NOMO-1 (cell line): ENCODE measurements at regions not wholly inside any gene's neighbourhood (a gene's known extent, or its start where the extent isn't known, plus 50 kb on each side); places are given as distances from the start of the nearest gene placed in this dataset.
"Not testable (repeated sequence)": the region's sequence is repeated elsewhere in the genome, so short reads cannot be mapped to it uniquely, and the experiment has no call there.

ENCODE experiments used
- DNase-seq, 2 experiments: peaks; one replicate each; lab custom pipeline; 2025; ENCODE audit not compliant: unreplicated experiment in 2 of 2; lab: John Stamatoyannopoulos, UW

GRCh38 chr16:54879681-54880080 is 51.0 kb upstream of the IRX5 start:
- no peak for DNase-seq

GRCh38 chr16:54878301-54878700 is 52.4 kb upstream of the IRX5 start:
- peak in 1 of 2 experiments; percentile 53 for DNase-seq

- DNase-seq, result no peak
Measured at GRCh38 chr16:54875443-54875842, 55.2 kb upstream of the IRX5 start.

GRCh38 chr16:54873716-54874373 is 56.8 kb upstream of the IRX5 start:
- DNase-seq, result not testable (repeated sequence)

DNA sequence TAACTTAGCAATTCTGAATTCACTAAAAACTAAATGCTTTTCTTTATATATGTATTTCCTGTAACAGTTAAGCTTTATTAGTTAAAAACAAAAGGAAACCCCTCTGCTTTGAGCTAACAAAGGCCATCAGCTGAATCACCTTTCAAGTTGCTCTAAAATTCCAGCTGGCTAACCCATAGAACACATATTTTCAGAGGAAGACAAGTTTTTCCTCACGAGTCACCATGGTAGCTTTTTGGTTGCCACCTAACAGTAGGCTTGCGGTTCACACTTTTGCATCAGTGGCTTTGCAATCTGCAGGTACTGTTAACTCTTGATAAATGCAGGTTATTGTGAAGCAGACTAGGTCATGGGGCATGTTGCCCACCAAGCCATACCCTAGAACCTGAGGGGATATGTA is 57.6 kb upstream of the IRX5 start:
- no peak for DNase-seq

DNA sequence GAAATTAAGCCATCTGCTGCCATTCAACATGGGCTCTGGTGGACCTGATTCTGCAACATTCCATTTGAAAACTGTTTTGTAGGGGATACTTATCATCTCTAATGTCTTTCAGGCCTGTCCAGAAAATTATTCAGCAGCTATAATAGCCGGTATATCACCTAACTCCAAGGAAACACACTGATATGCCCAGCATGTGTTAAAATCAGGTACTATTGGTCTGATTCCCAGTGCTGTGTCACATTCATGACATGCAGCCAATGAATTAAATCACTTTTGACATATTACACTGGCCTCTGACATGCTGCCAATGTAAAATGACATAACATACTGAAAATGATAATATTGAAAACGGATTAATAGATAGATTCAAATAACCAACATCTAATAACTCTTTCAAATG is 60.5 kb upstream of the IRX5 start:
- DNase-seq, result no peak

- no peak for DNase-seq
Measured at GRCh38 chr16:54867302-54867832, 63.3 kb upstream of the IRX5 start.

DNA sequence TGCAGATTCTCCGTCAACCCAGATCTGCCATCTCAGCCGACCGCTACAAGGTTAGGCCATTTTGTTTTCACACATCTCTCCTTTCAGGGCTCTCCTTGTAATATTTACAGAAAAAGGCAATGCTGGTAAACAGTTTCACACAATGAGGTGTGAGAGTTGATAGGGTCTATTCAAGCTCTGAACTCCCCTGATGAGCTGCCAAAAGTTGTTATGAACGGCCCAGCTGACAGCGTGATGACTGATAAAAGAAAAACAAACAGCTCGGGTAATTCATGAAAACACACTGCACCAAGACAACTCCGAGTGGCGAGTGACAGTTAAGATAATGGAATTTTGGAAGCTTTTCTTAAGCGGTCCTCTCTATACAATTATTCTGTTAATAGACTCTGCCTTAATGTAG is 68.1 kb upstream of the IRX5 start:
- DNase-seq, result no peak

GRCh38 chr16:54856871-54857270 is 73.8 kb upstream of the IRX5 start:
- no peak for DNase-seq

GRCh38 chr16:54847609-54848008 is 83.1 kb upstream of the IRX5 start:
- no peak for DNase-seq

- no peak for DNase-seq
Measured at GRCh38 chr16:54847207-54847606, 83.5 kb upstream of the IRX5 start.

DNA sequence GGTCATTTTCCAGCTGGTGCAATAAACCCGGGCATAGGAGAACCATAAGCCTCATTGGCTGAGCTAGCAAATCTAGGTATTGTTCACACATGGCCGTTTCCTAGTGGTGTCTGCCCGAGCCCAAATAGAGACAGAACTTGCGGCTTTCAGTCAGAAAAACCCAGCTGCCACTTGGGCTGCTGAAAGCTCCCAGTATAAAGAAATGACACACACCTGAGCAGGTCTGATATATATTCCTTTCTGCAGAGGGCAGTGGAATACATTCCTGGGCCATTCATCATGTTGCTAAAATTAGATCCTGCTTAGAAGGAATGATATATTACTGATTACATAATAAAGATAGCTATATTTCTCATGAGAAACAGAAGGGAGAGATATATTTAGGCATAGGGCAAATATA is 83.9 kb upstream of the IRX5 start:
- DNase-seq, result no peak

GRCh38 chr16:54843424-54843750 is 87.3 kb upstream of the IRX5 start:
- no peak for DNase-seq

DNA sequence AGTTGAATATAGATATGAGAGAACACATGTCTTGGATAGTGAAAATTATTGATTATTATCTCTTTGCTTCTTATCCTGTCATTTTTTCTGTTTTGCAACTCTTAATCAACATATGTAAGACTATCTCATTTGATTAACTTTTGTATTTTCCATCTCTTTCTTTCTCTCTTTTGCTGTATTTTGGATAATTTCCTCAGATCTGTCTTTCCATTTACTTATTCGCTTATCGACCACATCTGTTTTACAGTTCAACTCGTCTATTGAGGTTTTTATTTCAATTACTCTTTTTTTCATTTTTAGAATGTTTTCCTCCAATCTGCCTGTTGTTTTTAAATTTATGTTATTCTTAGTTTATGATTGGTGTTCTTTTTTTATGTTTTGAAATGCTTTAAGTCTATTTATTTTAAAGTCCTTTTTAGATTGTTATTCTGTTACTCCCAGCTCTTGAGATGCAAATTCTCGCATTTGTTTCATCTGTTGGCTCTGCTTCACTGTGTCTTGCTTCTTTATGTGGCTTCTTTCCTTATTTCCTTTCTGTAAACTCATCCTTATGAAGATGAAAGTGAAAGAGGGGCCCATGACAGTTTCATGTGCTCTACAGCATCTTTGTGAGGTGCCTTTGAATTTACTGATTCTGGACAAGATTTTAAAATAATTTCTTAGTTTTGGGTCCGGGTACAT is 87.8 kb upstream of the IRX5 start:
- no peak for DNase-seq

DNA sequence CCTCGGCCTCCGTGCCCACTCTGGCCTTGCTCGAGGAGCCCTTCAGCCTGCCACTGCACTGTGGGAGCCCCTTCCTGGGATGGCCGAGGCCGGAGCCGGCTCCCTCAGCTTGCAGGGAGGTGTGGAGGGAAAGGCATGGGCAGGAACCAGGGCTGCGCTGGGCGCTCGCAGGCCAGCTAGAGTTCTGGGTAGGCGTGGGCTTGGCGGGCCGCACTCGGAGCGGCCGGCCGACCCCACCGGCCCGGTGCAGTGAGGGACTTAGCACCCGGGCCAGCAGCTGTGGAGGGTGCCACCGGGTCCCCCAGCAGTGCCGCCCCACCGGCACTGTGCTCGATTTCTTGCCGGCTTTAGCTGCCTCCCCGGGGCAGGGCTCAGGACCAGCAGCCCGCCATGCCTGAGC is 101.0 kb upstream of the IRX5 start:
- DNase-seq, result no peak

GRCh38 chr16:54822892-54823291 is 107.8 kb upstream of the IRX5 start:
- no peak for DNase-seq

GRCh38 chr16:54822492-54822891 is 108.2 kb upstream of the IRX5 start:
- no peak for DNase-seq

DNA sequence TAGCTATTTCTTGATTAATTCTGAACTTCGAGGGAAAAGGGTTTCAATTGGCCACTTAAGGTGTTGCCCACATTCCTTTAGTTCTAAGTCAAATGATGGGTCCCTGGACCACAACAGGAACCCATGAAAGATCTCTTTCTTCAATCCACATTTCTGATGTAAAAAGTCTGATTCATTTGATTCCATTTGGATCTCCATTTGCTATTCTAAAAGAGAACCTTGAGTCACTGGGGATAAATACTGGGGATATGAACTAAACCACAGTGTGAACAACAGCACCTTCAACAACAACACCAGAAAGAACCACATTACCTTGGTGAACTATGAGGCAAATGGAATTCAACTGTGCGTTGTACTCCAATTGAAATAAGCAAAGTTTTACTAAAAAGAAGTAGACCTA is 108.9 kb upstream of the IRX5 start:
- no peak for DNase-seq

GRCh38 chr16:54817940-54818574 is 112.6 kb upstream of the IRX5 start:
- no peak for DNase-seq

GRCh38 chr16:54817432-54817831 is 113.2 kb upstream of the IRX5 start:
- DNase-seq, result peak; percentile 4 to 8

DNA sequence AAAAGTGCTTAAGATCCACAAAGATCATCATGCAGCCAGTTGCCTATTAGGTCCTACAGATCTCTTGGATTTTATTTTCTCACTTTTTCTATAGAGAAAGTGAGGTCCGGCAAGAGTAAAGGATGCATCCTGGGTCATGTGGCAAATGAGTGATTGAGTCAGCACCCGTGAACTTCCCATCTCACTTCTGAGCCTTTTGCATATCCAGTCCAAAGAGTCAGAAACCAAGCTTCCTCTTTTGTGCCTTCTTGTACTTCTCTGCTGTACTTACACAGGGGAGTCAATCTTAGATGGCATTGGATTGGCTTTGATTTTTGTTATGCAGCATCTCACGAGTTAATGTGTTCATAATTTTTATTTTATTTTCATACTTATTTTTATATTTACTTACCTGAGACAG is 114.2 kb upstream of the IRX5 start:
- peak; percentile 54 to 73 for DNase-seq

- no peak for DNase-seq
Measured at GRCh38 chr16:54815177-54815576, 115.5 kb upstream of the IRX5 start.
